GM18907 (cell line): ENCODE measurements at regions not wholly inside any gene's neighbourhood (a gene's known extent, or its start where the extent isn't known, plus 50 kb on each side); places are given as distances from the start of the nearest gene placed in this dataset.
A peak's percentile ranks its signal among the peaks of the same experiment; 100 is the strongest.
"Not testable (repeated sequence)": the region's sequence is repeated elsewhere in the genome, so short reads cannot be mapped to it uniquely, and the experiment has no call there.

Experiments
- ATAC-seq: cut with Tn5 transposase; IDR thresholded peaks from one replicate; pipeline ENCODE4 v1.9.1; 2021; ENCODE audit warnings: mild to moderate bottlenecking, moderate library complexity; ENCODE audit not compliant: unreplicated experiment

DNA sequence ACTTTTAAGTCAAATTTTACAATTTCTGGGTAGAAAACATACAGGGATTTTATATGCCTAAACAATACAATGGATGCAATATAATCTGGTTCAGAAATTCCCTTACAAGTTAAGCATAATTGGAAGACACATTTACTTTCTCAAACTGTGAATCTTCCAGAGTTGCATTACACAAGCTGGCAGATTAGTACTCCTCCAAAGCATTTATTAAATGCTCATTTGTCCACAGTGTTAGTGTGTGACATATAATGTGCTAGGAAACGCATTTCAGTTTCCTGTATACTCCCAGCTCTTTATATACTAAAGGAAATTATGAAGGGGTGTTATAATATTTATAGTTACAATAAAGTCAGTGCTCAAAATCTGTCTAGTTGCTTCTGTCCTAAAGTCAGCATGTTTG, 239.0 kb upstream of the FIGN start:
- ATAC-seq: no peak

DNA sequence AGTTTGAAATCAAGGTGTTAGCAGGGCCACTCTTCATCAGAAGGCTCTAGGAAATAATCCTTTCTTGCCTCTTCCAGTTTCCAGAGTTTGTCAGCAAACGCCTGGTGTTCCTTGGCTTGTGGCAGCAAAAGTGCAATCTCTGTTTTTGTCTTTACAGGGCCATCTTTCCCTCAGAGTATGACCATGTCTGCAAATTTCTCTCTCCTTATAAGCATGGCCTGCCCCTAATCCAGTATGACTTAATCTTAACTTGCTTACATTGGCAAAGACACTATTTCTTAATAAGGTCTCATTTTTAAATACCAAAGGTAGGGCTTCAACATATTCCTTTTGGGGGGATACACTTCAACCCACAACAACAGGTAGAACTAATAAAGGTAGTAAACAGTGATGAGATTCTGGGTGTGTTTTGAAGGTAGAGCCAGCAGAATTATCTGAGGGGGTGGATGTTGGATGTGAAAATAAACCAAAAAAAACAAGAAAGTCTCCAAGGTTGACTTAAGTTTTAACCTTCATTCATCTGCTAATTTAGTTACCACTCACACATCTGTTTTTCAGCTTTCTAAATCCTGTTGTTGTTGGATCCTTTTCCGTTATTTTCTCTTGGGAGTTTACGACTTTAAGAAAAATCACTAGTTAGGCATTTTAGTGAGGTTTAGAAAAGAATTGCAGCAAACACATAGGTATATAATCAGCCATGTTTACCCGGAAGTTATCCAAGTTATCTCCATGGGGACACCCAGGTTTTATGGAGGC, 234.4 kb upstream of the FIGN start:
- no peak for ATAC-seq

DNA sequence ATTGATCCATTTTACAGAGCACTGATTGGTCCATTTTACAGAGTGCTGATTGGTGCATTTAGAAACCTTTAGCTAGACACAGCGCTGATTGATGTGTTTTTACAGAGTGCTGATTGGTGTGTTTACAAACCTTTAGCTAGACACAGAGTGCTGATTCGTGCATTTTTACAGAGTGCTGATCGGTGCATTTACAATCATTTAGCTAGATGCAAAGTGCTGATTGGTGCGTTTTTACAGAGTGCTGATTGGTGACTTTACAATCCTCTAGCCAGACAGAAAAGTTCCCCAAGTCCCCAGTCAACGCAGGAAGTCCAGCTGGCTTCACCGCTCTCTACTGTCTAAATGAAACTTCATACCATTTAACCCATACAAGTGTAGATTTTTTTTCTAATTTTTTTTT, 228.5 kb upstream of the FIGN start:
- not testable (repeated sequence) for ATAC-seq

DNA sequence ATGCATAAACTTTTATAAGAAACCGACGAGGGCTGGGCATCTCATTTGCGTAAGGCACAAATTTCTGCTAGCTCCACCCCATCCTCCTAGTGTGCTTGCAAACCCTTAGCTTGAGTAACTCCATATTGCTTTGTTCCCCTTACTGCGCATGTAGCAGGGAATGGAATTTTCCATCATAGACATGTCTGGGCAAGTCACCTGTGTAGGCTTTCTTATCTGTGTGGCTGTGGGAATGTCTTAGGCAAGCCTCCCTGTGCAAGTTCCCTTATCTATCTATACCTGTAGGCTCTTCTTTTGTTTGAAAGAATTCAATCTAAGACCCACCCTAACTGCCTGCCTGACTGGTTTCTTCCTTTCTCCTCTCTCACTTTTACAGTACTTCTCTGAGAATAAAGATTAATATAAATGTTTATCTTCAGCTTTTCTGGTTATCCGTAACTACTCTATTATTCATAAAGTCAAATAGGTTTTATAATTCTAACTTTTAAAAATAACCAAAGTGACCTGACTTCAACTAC, 217.6 kb upstream of the FIGN start:
- no peak for ATAC-seq

DNA sequence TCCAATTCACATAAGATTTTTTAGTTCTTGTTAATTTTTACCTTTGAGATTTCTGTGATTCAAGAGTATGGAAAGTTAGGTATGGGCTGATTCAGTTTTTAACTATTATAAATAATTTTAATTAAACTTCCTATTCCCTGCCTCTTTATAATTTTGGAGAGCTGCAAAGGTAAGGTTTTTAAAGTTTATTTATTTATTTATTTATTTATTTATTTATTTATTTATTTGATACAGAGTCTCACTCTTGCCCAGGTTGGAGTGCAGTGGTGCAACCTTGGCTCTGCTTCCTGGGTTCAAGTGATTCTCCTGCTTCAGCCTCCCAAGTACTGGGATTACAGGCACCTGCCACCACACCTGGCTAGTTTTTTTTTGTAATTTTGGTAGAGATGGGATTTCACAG, 215.5 kb upstream of the FIGN start:
- ATAC-seq: no peak

DNA sequence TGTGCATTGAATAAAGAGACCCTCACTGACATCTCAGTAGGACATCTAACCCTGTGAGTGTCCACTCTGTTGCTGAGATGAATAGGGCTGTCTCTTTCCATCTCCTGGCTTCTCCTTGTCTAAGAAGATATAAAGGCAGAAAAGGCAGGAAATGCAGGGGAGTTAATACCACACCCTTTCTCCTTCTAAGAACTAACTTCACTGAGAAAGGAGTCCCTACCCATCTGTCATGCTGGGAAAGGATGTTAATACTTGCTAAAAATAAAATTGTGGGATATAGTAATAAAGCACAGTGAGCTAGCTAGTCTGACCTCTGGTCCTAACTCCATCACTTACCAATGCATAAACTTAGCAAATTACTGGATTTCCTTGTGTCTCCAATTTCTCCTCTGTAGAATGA, 213.9 kb upstream of the FIGN start:
- ATAC-seq: no peak

DNA sequence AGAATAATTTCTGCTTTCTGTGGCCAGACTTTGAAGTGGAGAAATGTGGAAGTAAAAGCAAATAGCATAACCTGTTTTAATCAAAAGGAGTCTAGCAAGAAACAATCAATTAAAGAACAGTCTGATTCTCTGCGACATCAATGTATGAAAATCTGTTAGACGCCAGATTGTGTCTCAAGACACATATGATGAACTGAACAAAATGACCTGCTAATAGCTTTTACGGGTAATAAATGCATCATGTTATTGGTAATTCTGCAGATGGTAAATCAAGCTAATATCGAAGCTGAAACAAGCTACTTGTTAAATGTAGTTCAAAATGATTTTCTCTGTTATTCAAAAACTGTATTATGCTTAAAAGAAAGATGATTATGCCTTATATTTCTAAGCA, 208.5 kb upstream of the FIGN start:
- ATAC-seq: no peak

DNA sequence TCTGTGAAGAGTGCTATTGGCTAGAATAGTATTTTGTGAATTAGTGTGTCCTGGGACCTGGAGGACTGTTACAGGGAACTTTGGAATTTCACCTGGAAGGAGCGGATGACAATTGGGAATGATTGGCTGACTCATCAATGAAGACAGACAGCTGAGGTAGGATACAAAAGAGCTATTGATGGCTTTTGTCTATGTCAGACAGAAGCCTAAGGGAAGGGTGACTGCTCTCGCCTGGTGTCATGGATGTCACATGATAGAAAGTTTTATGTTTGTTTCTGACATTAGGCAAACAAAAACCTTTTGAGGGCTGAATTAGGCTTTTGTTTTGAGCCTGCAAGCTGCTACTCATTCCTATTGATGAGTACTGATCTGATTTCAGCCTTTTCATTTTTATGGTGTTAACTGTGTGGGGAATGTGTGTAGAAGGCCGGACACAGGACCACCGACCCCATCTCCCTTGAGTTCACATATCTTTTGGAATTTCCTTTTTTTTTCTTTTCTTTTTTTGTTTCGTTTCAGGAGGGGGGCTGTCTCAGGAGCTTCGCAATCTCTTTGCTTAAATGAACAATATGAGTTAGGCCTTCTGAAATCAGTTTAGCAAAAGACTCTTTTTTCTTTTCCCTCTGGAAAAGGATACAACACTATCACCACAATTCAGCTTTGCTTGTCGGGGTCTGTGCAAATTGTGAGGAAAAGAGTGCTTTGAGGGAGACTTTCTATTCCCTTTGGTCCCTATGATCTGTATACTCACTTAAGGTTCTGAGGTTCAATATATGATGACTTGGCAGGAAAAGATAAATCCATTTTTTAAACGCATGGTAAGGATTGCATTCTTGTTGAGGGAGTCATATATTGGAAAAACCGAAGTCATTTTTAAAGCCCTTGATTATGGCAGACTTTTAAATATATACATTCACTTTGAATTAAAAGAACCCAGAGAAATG, 207.9 kb upstream of the FIGN start:
- ATAC-seq: no peak

DNA sequence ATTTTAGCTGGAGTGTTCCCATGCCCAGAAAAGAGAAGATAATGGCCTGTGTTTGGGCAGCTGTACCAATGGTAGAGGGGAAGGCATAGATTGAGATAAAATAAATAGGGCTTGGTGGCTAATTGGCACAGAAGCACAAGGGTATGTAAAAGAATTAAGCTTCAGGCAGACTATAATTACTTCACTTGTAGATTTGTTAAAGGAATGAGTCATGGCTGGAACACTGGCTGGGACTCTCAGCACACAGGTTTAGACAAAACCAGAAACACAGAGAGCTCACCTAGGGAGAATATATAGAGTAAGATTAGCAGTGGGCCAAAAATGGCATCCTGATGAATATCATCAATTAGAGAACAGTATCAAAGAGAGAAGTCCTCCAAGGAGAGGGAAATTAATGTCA, 198.3 kb upstream of the FIGN start:
- no peak for ATAC-seq

DNA sequence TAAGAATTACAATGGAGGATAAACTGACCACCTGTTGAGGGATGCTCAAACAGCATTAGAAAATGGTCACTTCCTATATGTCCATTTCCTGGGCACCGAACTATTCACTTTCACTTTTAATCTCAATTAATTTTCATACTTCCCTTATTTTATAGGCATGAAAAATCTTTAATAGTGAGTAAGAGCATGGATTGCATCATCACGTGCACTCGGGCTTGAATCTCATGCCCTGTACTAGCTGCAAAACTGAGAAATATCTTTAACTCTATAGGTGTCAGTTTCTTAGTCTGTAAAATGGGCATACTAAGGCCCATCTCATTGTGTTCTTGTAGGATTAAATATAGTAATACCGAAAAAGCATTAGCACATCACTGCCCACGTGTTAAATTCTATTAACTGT, 183.9 kb upstream of the FIGN start:
- ATAC-seq: no peak

DNA sequence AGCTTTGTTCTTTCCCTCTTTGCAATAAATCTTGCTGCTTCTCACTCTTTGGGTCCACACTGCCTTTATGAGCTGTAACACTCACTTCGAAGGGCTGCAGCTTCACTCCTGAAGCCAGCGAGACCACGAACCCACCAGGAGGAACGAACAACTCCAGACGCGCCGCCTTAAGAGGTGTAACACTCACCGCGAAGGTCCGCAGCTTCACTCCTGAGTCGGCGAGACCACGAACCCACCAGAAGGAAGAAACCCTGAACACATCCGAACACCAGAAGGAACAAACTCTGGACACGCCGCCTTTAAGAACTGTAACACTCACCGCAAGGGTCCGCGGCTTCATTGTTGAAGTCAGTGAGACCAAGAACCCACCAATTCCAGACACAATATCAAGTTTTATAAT, 178.7 kb upstream of the FIGN start:
- ATAC-seq: not testable (repeated sequence)

DNA sequence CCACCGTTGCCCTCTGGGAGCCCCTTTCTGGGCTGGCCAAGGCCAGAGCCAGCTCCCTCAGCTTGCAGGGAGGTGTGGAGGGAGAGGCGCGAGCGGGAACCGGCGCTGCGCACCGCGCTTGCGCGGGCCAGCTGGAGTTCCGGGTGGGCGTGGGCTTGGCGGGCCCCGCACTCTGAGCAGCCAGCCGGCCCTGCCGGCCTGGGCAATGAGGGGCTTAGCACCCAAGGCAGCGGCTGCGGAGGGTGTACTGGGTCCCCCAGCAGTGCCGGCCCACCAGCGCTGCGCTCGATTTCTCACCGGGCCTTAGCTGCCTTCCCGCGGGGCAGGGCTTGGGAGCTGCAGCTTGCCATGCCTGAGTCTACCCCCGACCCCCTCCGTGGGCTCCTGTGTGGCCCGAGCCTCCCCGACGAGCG, 177.7 kb upstream of the FIGN start:
- ATAC-seq: not testable (repeated sequence)

DNA sequence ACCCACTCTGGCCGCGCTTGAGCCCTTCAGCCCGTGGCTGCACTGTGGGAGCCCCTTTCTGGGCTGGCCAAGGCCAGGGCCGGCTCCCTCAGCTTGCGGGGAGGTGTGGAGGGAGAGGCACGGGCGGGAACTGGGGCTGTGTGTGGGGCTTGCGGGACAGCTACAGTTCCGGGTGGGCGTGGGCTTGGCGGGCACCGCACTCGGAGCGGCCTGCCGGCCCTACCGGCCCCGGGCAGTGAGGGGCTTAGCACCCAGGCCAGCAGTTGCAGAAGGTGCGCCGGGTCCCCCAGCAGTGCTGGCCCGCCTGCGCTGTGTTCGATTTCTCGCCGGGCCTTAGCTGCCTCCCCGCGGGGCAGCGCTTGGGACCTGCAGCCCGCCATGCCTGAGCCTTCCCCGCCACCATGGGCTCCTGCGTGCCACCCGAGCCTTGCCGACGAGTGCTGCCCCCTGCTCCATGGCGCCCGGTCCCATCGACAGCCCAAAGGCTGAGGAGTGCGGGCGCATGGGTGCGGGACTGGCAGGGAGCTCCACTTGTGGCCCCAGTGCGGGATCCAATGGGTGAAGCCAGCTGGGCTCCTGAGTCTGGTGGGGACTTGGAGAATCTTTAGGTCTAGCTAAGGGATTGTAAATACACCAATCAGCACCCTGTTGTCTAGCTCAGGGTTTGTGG, 173.7 kb upstream of the FIGN start:
- ATAC-seq: no peak

DNA sequence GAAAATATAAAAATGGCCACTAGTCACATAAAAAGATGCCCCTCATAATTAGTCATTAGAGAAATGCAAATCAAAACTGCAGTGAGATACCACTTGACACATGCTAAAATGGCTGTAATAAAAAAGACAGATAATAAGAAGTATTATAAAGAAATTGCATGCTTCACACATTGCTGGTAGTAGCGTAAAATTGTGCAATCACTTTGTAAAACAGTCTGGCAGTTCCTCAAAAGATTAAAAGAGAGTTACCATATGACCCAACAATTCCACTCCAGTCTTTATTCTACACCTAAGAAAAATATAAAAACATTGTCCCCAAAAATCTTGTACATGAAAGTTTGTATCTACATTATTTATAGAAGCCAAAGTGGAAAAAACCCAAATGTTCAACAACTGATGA, 170.6 kb upstream of the FIGN start:
- no peak for ATAC-seq

DNA sequence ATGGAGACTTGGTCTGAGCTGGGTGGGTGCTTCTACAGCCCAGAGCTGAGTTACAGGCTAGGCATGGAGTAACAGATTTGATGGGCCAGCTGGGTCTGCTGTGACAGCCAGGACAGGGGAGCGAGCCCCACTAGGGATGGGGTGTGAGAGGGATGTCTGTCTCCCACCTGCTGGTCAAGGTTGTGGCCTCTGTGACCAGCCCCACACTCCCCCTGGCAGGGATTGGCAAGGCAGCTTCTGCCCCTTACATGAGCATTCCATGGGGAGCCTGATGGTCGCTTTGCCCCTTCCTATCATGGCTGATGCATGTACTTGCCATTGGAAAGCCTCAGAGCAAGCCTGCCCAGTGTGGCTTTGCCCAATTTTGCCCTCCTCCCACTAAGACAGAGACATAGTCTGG, 162.0 kb upstream of the FIGN start:
- ATAC-seq: no peak

DNA sequence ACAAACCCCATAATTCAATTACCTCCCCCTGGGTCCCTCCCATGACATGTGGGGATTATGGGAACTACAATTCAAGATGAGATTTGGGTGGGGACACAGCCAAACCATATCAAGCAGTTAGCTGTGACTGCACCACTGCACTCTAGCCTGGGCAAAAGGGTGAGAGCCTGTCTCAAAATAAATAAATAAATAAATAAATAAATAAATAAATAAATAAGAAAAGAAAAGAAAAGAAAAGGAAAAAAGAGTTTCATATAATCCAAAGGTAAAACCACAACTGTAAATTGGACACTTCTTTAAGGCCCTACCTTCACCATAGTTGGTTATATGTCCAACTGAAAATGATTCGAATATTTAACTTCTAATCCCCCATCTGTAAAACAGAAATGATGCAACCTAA, 157.6 kb upstream of the FIGN start:
- not testable (repeated sequence) for ATAC-seq

DNA sequence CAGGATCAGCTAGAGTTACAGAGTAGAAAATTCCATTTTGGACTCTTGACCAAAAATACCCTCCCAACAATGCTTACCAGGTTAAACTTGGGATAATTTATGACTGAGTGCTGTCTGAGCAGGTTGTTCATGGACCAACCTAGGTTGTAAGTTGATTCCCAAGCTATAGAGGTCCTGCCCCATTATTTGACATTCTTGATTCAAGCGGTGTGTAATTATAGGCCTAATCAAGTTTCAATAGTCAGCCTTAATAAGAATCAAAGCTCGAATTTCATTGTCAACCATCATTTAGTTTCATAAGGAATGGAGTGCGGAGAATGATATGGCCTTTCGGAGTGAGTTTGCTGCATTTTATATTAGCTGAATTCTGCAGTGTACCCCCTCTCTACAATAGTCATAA, 152.8 kb upstream of the FIGN start:
- no peak for ATAC-seq

DNA sequence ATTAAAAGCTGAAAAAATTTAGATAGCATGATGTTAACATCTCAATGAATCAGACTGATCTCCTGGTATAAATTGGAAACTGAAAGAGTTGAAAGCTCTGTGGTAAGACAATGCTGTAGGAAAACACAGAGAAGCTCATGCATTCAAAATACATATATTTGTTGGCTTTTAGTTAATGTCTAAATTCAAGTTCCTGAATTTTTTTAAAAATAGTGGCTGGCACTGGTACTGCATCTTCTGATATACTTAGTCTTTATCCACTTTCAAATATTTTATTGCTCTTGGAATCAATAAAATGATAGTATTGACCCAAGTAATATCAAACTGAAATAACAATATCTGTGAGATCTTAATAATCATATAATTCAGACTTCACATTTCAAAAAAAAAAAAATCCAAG, 151.4 kb upstream of the FIGN start:
- ATAC-seq: no peak

DNA sequence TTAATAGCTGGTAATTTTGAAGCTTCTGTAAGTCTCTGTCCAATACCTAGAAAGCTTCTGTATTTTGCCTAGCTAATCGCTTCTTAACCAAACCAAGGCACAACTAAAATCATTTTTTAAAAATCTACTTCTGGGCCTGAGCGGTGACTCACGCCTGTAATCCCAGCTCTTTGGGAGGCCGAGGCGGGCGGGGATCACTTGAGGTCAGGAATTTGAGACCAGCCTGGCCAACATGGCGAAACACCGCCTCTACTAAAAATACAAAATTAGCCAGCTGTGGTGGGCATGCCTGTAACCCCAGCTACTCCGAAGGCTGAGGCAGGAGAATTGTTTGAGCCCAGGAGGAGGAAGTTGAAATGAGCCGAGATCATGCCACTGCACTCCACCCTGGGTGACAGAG, 148.6 kb upstream of the FIGN start:
- ATAC-seq: no peak

DNA sequence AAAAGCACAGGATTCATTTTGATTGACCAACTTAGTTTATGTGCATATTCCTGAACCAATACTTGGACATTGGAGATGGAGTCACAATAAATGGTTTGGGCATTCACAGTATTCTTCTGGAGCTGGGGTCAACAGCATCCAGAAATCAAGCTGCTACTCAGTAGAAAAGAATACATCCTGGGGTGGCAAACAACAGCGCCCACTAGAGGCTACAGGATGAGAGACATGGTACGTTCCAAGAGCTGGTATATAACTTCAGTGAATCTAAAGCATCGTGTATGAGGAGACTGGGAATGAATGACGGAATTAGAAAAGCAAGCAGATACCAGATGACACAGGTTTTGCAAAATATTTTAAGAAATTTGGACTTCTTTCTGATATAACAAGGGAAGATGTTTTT, 142.9 kb upstream of the FIGN start:
- peak; percentile 70 for ATAC-seq

DNA sequence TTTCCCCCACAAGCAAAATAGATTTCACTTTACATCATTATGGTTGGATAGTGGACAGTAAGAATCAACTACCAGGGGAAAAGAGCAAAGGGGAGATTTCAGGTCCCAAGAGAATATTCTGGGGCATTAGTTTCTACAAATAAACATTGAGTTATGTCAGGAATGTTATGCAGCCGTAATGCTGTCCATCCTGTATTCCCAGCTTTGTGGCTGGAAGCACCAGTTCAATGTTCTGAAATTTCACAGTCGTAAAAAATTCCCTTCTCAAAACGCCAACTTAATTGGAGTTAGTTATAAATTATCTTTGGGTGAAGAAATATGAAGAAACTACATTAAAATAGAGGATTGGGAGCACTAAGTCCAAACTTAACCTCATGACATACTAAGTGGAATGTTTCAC, 141.5 kb upstream of the FIGN start:
- ATAC-seq: no peak
